ENCODE measurements at regions not wholly inside any gene's neighbourhood (a gene's known extent, or its start where the extent isn't known, plus 50 kb on each side); places are given as distances from the start of the nearest gene placed in this dataset.
"Not testable (repeated sequence)": the region's sequence is repeated elsewhere in the genome, so short reads cannot be mapped to it uniquely, and the experiment has no call there.

DNA sequence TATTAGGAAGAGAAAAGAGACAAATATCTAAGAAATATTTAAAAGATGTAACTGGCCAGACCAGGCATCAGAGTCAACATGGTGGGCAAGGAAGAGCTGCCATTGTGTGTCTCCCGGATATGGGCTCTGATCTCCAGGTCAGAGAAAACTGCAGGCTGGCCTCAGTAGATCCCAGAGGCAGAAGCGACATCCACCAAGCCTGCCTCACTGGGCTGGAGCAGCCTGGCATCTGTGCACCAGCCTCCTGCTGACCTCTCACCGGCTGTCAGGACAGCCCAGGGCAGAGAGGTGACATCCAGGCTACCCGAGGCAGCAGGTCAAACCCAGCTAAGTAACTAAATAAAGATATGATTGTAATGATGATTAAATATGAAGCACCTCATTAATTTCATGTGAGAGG is 162.8 kb upstream of the TNRC6C start:
- peak overlapping the region; percentile 55 for H3K27ac ChIP-seq (ENCODE audit: low read depth, low read length)
- peaks cover 2% of the 10 kb centered on the region for H3K27me3 ChIP-seq (ENCODE audit: control insufficient read depth, insufficient read depth, low read length)

DNA sequence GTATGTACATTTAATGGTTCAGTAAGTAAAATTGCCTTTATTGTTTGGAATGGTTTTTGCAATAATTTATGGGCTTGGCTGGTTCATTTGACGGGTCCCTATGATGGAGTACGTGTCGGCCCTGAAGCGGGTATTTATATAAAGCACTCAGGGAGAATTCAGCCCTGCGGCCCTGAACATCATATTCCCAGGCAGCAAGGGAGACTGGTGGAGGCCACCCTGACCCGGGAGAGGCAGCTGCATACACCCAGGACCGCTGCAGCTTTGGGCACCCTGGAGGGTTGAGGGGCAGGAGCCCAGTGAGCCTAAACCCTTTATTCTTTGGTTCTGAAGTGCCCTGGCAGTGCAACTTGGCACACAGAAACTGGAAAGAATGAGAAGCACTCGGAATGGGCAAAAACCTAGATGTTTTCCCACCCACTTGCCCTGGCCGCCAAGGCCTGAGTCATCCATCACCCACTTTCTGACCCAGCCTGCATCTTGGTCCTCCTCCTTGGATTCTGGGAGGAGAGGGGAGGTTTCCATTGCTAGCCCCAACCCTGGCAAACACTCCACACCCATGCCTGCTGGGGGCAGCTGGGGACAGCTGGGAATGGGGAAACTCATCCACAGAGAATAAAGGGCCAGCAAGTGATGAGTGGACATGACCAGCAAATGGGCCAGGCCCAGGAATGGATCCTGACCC is 162.2 kb upstream of the TNRC6C start:
- Histone ChIP-seq H3K27me3 (ENCODE audit: control insufficient read depth, insufficient read depth, low read length) (peaks cover 5% of the 10 kb centered on the region), H3K4me3 (ENCODE audit: low read length) (no peak overlapping the region), H3K36me3 (ENCODE audit: control insufficient read depth, insufficient read depth, low read length) (no peaks in the 10 kb centered on the region), H3K4me1 (ENCODE audit: control insufficient read depth, insufficient read depth, low read length) (peaks cover 8% of the 10 kb centered on the region), H3K9ac (ENCODE audit: low read length) (no peak overlapping the region), H3K27ac (ENCODE audit: low read depth, low read length) (peak overlapping the region; percentile 55)

More for the DNA sequence above, 162.8 kb upstream of the TNRC6C start:
- Histone ChIP-seq H3K36me3 (ENCODE audit: control insufficient read depth, insufficient read depth, low read length) (no peaks in the 10 kb centered on the region), H3K9ac (ENCODE audit: low read length) (no peak overlapping the region), H3K4me3 (ENCODE audit: low read length) (no peak overlapping the region), H3K4me1 (ENCODE audit: control insufficient read depth, insufficient read depth, low read length) (peaks cover 8% of the 10 kb centered on the region)

GRCh38 chr17:77798031-77798430 is 160.5 kb upstream of the TNRC6C start:
- H3K4me1 ChIP-seq (ENCODE audit: control insufficient read depth, insufficient read depth, low read length): peaks cover 16% of the 10 kb centered on the region
- H3K9ac ChIP-seq (ENCODE audit: low read length): no peak overlapping the region
- no peak overlapping the region for H3K4me3 ChIP-seq (ENCODE audit: low read length)
- H3K27ac ChIP-seq (ENCODE audit: low read depth, low read length): no peak overlapping the region
- no peaks in the 10 kb centered on the region for H3K36me3 ChIP-seq (ENCODE audit: control insufficient read depth, insufficient read depth, low read length)
- H3K27me3 ChIP-seq (ENCODE audit: control insufficient read depth, insufficient read depth, low read length): peaks cover 2% of the 10 kb centered on the region

DNA sequence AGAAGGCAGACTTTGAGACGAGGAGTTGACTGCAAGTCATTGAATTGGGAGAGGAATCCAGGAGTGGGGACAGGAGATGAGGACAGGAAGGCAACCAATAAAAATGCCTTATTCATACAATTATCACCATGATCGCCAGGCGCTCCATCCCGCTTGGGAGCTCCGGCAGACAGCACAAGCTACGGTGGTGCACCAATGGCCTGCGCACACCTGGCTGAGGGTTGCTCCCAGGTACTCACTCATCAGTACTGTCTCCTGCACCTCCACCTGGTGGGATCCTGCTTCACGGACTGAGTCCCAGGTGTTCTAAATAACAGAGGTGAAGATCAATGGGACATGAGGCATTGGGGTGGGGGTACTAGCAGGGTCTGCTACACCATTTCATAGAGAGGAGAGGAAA is 160.0 kb upstream of the TNRC6C start:
- peaks cover 16% of the 10 kb centered on the region for H3K4me1 ChIP-seq (ENCODE audit: control insufficient read depth, insufficient read depth, low read length)
- no peak overlapping the region for H3K27ac ChIP-seq (ENCODE audit: low read depth, low read length)
- no peak overlapping the region for H3K4me3 ChIP-seq (ENCODE audit: low read length)
- H3K36me3 ChIP-seq (ENCODE audit: control insufficient read depth, insufficient read depth, low read length): no peaks in the 10 kb centered on the region
- peaks cover 2% of the 10 kb centered on the region for H3K27me3 ChIP-seq (ENCODE audit: control insufficient read depth, insufficient read depth, low read length)
- no peak overlapping the region for H3K9ac ChIP-seq (ENCODE audit: low read length)

DNA sequence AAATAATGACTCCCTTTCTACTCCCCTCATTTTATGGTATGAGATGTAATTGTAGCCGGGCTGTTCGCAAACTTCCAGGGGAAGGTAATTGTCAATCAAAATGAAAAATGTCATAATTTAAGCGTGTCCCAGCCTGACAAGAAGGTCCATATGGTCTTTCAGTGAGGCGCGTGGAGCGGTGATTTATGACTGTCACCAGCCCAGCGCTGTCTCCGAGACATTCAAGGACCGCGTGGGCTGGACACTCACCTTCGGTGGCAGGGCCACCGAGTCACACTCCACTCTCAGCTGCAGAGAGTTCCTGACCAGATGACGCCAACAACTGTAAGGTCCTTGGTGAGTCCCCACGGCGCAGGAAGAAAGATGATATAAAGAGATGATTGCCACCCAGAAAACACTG is 157.7 kb upstream of the TNRC6C start:
- no peak overlapping the region for H3K27ac ChIP-seq (ENCODE audit: low read depth, low read length)
- no peak overlapping the region for H3K9ac ChIP-seq (ENCODE audit: low read length)
- H3K27me3 ChIP-seq (ENCODE audit: control insufficient read depth, insufficient read depth, low read length): peaks cover 2% of the 10 kb centered on the region
- H3K4me3 ChIP-seq (ENCODE audit: low read length): no peak overlapping the region
- H3K36me3 ChIP-seq (ENCODE audit: control insufficient read depth, insufficient read depth, low read length): no peaks in the 10 kb centered on the region
- peaks cover 16% of the 10 kb centered on the region for H3K4me1 ChIP-seq (ENCODE audit: control insufficient read depth, insufficient read depth, low read length)

DNA sequence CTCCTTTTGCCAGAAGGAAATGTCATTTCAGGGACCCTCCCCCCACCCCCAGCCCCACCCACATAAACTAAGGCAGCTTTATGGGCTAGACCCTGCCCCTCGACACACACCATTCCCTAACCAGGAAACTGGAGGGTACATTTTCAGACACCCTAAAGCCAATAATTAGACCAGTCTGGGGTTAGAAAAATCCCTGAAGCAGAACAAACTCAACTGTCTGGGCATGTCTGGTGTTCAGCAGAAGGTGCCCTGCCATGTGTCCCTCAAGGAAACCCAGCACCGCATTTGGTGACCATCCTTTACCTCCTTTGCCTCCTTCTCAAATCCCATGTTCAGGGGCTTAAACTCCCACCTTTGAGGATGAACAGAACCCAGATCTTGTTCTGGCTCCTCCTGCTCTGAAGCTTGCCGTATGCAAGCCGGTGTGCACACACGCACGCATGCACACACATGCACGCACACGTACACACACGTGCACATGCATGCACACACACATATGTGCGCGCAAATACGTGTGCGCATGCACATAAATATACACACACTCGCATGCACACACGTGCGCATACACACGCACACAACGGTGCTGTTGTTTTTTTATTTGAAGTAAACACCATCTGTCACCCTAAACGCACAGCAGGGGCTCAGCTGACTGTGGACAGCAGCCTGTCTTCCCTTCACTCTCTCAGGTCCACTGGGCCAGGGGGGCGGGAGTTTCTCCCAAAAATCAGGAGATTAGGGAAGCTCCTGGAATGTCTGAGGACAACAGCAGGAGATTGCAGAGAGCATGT is 156.8 kb upstream of the TNRC6C start:
- peaks cover 10% of the 10 kb centered on the region for H3K4me1 ChIP-seq (ENCODE audit: control insufficient read depth, insufficient read depth, low read length)
- H3K27ac ChIP-seq (ENCODE audit: low read depth, low read length): no peak overlapping the region
- H3K9ac ChIP-seq (ENCODE audit: low read length): no peak overlapping the region
- H3K27me3 ChIP-seq (ENCODE audit: control insufficient read depth, insufficient read depth, low read length): peaks cover 2% of the 10 kb centered on the region
- H3K4me3 ChIP-seq (ENCODE audit: low read length): no peak overlapping the region
- no peaks in the 10 kb centered on the region for H3K36me3 ChIP-seq (ENCODE audit: control insufficient read depth, insufficient read depth, low read length)

- Histone ChIP-seq H3K27me3 (ENCODE audit: control insufficient read depth, insufficient read depth, low read length) (peaks cover 2% of the 10 kb centered on the region), H3K4me1 (ENCODE audit: control insufficient read depth, insufficient read depth, low read length) (peaks cover 8% of the 10 kb centered on the region), H3K4me3 (ENCODE audit: low read length) (peak overlapping the region; percentile 31), H3K27ac (ENCODE audit: low read depth, low read length) (no peak overlapping the region), H3K9ac (ENCODE audit: low read length) (no peak overlapping the region), H3K36me3 (ENCODE audit: control insufficient read depth, insufficient read depth, low read length) (no peaks in the 10 kb centered on the region)
Measured at GRCh38 chr17:77802333-77802615, 156.2 kb upstream of the TNRC6C start.

- Histone ChIP-seq H3K27me3 (ENCODE audit: control insufficient read depth, insufficient read depth, low read length) (peaks cover 2% of the 10 kb centered on the region), H3K36me3 (ENCODE audit: control insufficient read depth, insufficient read depth, low read length) (no peaks in the 10 kb centered on the region), H3K4me1 (ENCODE audit: control insufficient read depth, insufficient read depth, low read length) (peaks cover 8% of the 10 kb centered on the region), H3K4me3 (ENCODE audit: low read length) (peak overlapping the region; percentile 31), H3K9ac (ENCODE audit: low read length) (no peak overlapping the region), H3K27ac (ENCODE audit: low read depth, low read length) (no peak overlapping the region)
Measured at GRCh38 chr17:77802811-77803220, 155.7 kb upstream of the TNRC6C start.

DNA sequence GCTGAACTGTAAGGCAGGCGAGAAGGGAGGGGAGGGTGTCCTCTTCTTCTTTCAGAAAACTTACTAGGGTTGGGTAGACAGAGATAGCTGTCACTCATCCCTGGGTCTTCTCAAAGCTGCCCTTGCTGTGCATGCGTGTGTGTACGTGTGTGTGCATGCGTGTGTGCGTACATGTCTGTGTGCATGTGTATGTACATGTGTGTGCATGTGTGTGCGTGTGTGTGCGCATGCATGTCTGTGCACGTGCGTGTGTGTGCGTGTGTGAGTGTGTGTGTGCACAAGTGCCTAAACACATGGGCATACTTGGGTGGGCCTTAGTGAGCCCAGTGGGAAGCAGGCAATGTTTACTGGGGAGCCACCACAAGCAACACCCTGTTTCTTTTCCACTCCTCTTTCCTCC is 154.8 kb upstream of the TNRC6C start:
- H3K27ac ChIP-seq (ENCODE audit: low read depth, low read length): no peak overlapping the region

GRCh38 chr17:77804796-77805426 is 153.6 kb upstream of the TNRC6C start:
- peaks cover 8% of the 10 kb centered on the region for H3K4me1 ChIP-seq (ENCODE audit: control insufficient read depth, insufficient read depth, low read length)
- no peak overlapping the region for H3K9ac ChIP-seq (ENCODE audit: low read length)
- H3K27ac ChIP-seq (ENCODE audit: low read depth, low read length): no peak overlapping the region
- no peaks in the 10 kb centered on the region for H3K36me3 ChIP-seq (ENCODE audit: control insufficient read depth, insufficient read depth, low read length)
- no peak overlapping the region for H3K4me3 ChIP-seq (ENCODE audit: low read length)
- peaks cover 2% of the 10 kb centered on the region for H3K27me3 ChIP-seq (ENCODE audit: control insufficient read depth, insufficient read depth, low read length)

More for the DNA sequence above, 154.8 kb upstream of the TNRC6C start:
- peaks cover 2% of the 10 kb centered on the region for H3K27me3 ChIP-seq (ENCODE audit: control insufficient read depth, insufficient read depth, low read length)
- no peaks in the 10 kb centered on the region for H3K36me3 ChIP-seq (ENCODE audit: control insufficient read depth, insufficient read depth, low read length)
- H3K9ac ChIP-seq (ENCODE audit: low read length): no peak overlapping the region
- no peak overlapping the region for H3K4me3 ChIP-seq (ENCODE audit: low read length)
- H3K4me1 ChIP-seq (ENCODE audit: control insufficient read depth, insufficient read depth, low read length): peaks cover 8% of the 10 kb centered on the region

DNA sequence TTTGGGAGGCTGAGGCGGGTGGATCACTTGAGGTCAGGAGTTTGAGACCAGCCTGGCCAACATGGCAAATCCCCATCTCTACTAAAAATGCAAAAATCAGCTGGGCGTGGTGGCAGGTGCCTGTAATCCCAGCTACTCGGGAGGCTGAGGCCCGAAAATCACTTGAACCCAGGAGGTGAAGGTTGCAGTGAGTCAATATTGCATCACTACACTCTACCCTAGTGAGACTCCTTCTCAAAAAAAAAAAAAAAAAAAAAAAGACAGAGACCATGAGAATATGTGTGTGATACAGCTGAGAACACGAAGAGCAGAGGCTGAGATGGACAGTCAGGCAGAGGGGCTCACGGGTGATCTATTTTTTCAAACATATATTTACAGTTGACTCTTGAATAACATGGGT is 152.5 kb upstream of the TNRC6C start:
- H3K4me3 ChIP-seq (ENCODE audit: low read length); H3K36me3 ChIP-seq (ENCODE audit: control insufficient read depth, insufficient read depth, low read length); H3K4me1 ChIP-seq (ENCODE audit: control insufficient read depth, insufficient read depth, low read length); H3K27ac ChIP-seq (ENCODE audit: low read depth, low read length); H3K27me3 ChIP-seq (ENCODE audit: control insufficient read depth, insufficient read depth, low read length); H3K9ac ChIP-seq (ENCODE audit: low read length): not testable (repeated sequence)

DNA sequence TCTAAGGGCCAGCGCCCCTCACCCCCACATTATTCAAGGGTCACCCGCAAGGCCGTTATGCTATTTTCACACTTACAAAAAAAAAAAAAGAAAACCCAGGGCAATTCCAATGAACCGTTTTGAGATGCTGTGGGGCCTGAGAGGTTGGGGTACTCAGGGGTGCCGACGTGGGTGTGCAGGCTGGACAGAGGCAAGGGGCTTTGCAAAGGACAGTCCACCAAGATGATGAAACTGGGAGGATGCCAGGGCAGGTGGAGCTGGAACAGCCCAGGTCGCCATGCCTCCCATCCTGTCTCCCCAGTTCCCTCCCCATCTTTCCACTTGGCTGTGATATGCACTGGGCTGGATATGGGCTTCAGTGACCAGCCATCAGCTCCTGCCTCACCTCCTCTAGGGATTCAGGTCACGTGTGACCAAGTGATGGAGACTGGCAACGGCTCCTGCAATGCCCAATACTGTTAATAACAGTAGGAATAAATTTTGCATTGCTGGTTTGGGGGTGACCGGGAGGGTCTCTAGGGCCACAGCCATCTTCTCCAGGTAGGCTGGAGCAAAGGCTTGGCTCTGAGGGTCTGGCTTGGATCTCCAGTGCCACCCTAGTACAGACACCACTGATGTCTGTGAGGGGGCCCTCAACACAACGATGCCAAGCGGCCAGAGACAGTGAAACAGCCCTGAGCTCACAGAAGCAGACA is 151.3 kb upstream of the TNRC6C start:
- peaks cover 5% of the 10 kb centered on the region for H3K4me1 ChIP-seq (ENCODE audit: control insufficient read depth, insufficient read depth, low read length)
- no peak overlapping the region for H3K4me3 ChIP-seq (ENCODE audit: low read length)
- no peaks in the 10 kb centered on the region for H3K36me3 ChIP-seq (ENCODE audit: control insufficient read depth, insufficient read depth, low read length)
- no peaks in the 10 kb centered on the region for H3K27me3 ChIP-seq (ENCODE audit: control insufficient read depth, insufficient read depth, low read length)
- no peak overlapping the region for H3K27ac ChIP-seq (ENCODE audit: low read depth, low read length)
- H3K9ac ChIP-seq (ENCODE audit: low read length): no peak overlapping the region
